Brain pericyte (primary cell): ENCODE measurements at regions not wholly inside any gene's neighbourhood (a gene's known extent, or its start where the extent isn't known, plus 50 kb on each side); places are given as distances from the start of the nearest gene placed in this dataset.
"Not testable (repeated sequence)": the region's sequence is repeated elsewhere in the genome, so short reads cannot be mapped to it uniquely, and the experiment has no call there.

Source experiments
- DNase-seq: peaks from one replicate; pipeline ENCODE4 v3.0.0-alpha.2; 2012; ENCODE audit warnings: low read depth, low spot score

GRCh38 chr3:145022447-145022846 is 1050.8 kb downstream of the DIPK2A start:
- DNase-seq: no peak

- no peak for DNase-seq
These were observed 1053.1 kb downstream of the DIPK2A start for GRCh38 chr3:145024700-145025099.

GRCh38 chr3:145027186-145027585 is 1055.6 kb downstream of the DIPK2A start:
- DNase-seq: not testable (repeated sequence)

- no peak for DNase-seq
These were observed 1061.2 kb downstream of the DIPK2A start for GRCh38 chr3:145032791-145033190.

GRCh38 chr3:145035682-145036081 is 1064.1 kb downstream of the DIPK2A start:
- no peak for DNase-seq

GRCh38 chr3:145054055-145054454 is 1082.4 kb downstream of the DIPK2A start:
- DNase-seq: not testable (repeated sequence)

- DNase-seq: no peak
These were observed 1083.9 kb downstream of the DIPK2A start for GRCh38 chr3:145055375-145056076.

GRCh38 chr3:145058483-145058882 is 1086.9 kb downstream of the DIPK2A start:
- no peak for DNase-seq

- no peak for DNase-seq
These were observed 1092.0 kb downstream of the DIPK2A start for GRCh38 chr3:145063616-145064015.

GRCh38 chr3:145070795-145071194 is 1090.2 kb downstream of the PLOD2 start:
- DNase-seq: no peak

GRCh38 chr3:145079436-145079835 is 1081.5 kb downstream of the PLOD2 start:
- DNase-seq: no peak

GRCh38 chr3:145087038-145087437 is 1073.9 kb downstream of the PLOD2 start:
- DNase-seq: no peak

GRCh38 chr3:145088917-145089316 is 1072.1 kb downstream of the PLOD2 start:
- no peak for DNase-seq

GRCh38 chr3:145089337-145089736 is 1071.6 kb downstream of the PLOD2 start:
- no peak for DNase-seq

- DNase-seq: peak; percentile 30
These were observed 1066.5 kb downstream of the PLOD2 start for GRCh38 chr3:145094355-145094941.

- not testable (repeated sequence) for DNase-seq
These were observed 1049.8 kb downstream of the PLOD2 start for GRCh38 chr3:145111141-145111540.

GRCh38 chr3:145116769-145117168 is 1044.2 kb downstream of the PLOD2 start:
- no peak for DNase-seq

- DNase-seq: no peak
These were observed 1042.7 kb downstream of the PLOD2 start for GRCh38 chr3:145118303-145118702.

- DNase-seq: no peak
These were observed 1035.9 kb downstream of the PLOD2 start for GRCh38 chr3:145124900-145125678.

GRCh38 chr3:145133281-145133680 is 1027.7 kb downstream of the PLOD2 start:
- no peak for DNase-seq

- no peak for DNase-seq
These were observed 1026.2 kb downstream of the PLOD2 start for GRCh38 chr3:145134738-145135137.

- DNase-seq: no peak
These were observed 1016.6 kb downstream of the PLOD2 start for GRCh38 chr3:145144361-145144760.

GRCh38 chr3:145145461-145145860 is 1015.5 kb downstream of the PLOD2 start:
- no peak for DNase-seq
